Ishikawa (cell line): ENCODE measurements at regions not wholly inside any gene's neighbourhood (a gene's known extent, or its start where the extent isn't known, plus 50 kb on each side); places are given as distances from the start of the nearest gene placed in this dataset.

Experiments
- CEBPB ChIP-seq: IDR thresholded peaks from 2 replicates; pipeline ENCODE4 v1.6.1; 2012
- CREB1 ChIP-seq: IDR thresholded peaks from 2 replicates; pipeline ENCODE4 v1.6.1; 2012; ENCODE audit warnings: low read depth
- EP300 ChIP-seq: IDR thresholded peaks from 2 replicates; pipeline ENCODE4 v1.6.1; 2012; ENCODE audit warnings: borderline replicate concordance
- FOXM1 ChIP-seq: IDR thresholded peaks from 2 replicates; pipeline ENCODE4 v1.6.1; 2012; ENCODE audit warnings: low read depth, borderline replicate concordance
- RAD21 ChIP-seq: IDR thresholded peaks from 2 replicates; pipeline ENCODE4 v1.6.1; 2012; ENCODE audit warnings: low read depth
- TAF1 ChIP-seq: IDR thresholded peaks from 2 replicates; pipeline ENCODE4 v1.6.1; 2012; ENCODE audit warnings: low read depth, mild to moderate bottlenecking
- YY1 ChIP-seq: IDR thresholded peaks from 2 replicates; pipeline ENCODE4 v1.6.1; 2012; ENCODE audit warnings: low read depth
- ZBTB7A ChIP-seq: IDR thresholded peaks from 2 replicates; pipeline ENCODE4 v1.6.1; 2012; ENCODE audit warnings: low read depth
- TF ChIP-seq, protein P1 (sequence below): IDR thresholded peaks from 2 replicates; pipeline ENCODE4 v1.6.1; 2012
- TF ChIP-seq, protein P2 (sequence below): IDR thresholded peaks from 2 replicates; pipeline ENCODE4 v1.6.1; 2012; ENCODE audit warnings: low read depth, mild to moderate bottlenecking

DNA sequence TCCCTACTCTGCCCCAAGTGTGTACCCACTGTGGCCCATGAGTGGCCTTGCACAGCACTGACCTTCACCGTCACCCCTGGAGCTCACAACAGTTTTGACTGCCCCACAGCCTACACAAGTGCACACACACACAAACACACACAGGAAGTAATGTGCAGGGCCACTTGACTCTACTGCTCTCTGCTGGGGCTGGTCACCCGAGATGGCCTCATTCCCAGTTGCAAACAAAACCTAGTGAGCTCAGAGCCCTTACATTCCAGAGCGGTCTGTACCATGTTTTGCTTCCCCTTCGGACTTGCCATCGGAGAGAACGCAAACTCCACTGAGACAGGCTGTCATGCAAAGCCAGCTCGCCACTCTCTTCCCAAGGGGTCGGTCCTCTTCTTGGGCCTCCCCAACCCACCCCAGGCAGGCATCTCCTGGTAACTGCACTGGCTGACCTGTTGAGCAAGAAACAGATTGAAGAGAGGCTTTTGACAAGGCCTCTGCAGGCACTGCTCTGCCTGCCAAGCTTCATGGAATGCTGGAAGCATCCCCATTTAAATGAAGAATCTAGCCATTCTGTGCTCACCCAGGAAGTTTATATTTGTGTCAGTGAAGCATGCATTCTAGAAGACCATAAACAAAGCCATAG is 232.0 kb upstream of the IGF1R start:
- TF ChIP-seq EP300 = no peak
- TF ChIP-seq CEBPB = no peak
- TF ChIP-seq RAD21 = no peak
- TF ChIP-seq, protein P1, sequence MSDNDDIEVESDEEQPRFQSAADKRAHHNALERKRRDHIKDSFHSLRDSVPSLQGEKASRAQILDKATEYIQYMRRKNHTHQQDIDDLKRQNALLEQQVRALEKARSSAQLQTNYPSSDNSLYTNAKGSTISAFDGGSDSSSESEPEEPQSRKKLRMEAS = no peak
- TF ChIP-seq YY1 = no peak
- no peak for TF ChIP-seq CREB1
- TF ChIP-seq ZBTB7A = no peak
- TF ChIP-seq TAF1 = no peak
- no peak for TF ChIP-seq FOXM1
- TF ChIP-seq, protein P2, sequence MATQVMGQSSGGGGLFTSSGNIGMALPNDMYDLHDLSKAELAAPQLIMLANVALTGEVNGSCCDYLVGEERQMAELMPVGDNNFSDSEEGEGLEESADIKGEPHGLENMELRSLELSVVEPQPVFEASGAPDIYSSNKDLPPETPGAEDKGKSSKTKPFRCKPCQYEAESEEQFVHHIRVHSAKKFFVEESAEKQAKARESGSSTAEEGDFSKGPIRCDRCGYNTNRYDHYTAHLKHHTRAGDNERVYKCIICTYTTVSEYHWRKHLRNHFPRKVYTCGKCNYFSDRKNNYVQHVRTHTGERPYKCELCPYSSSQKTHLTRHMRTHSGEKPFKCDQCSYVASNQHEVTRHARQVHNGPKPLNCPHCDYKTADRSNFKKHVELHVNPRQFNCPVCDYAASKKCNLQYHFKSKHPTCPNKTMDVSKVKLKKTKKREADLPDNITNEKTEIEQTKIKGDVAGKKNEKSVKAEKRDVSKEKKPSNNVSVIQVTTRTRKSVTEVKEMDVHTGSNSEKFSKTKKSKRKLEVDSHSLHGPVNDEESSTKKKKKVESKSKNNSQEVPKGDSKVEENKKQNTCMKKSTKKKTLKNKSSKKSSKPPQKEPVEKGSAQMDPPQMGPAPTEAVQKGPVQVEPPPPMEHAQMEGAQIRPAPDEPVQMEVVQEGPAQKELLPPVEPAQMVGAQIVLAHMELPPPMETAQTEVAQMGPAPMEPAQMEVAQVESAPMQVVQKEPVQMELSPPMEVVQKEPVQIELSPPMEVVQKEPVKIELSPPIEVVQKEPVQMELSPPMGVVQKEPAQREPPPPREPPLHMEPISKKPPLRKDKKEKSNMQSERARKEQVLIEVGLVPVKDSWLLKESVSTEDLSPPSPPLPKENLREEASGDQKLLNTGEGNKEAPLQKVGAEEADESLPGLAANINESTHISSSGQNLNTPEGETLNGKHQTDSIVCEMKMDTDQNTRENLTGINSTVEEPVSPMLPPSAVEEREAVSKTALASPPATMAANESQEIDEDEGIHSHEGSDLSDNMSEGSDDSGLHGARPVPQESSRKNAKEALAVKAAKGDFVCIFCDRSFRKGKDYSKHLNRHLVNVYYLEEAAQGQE = no peak
